Activated CD8-positive, alpha-beta T cell treated with anti-CD3 and anti-CD28 coated beads for 36 hours (primary cell): ENCODE measurements at regions not wholly inside any gene's neighbourhood (a gene's known extent, or its start where the extent isn't known, plus 50 kb on each side); places are given as distances from the start of the nearest gene placed in this dataset.
"Not testable (repeated sequence)": the region's sequence is repeated elsewhere in the genome, so short reads cannot be mapped to it uniquely, and the experiment has no call there.

ENCODE experiments used
- ATAC-seq: fragments of 200-7000 bp; cut with Tn5 transposase; one replicate; pipeline ENCODE4 v1.10.0; 2021; ENCODE audit warnings: mild to moderate bottlenecking, moderate library complexity
- CTCF ChIA-PET: fragments of 350-600 bp; sonication (Branson Sonifier 250); formaldehyde crosslinking; loops from one replicate; lab custom pipeline; 2021; ENCODE audit warnings: antibody characterized with exemption; lab: Charles Lee
- POLR2A ChIA-PET: fragments of 350-600 bp; sonication (Branson Sonifier 250); formaldehyde crosslinking; loops from one replicate; lab custom pipeline; 2021; ENCODE audit warnings: antibody characterized with exemption; lab: Charles Lee
- DNase-seq: peaks from one replicate; pipeline ENCODE4 v3.0.0-alpha.2; 2020
- H3K27ac Mint-ChIP-seq: one replicate; pipeline ENCODE4 v1.8.0; 2021; ENCODE audit warnings: mild to moderate bottlenecking, mixed read lengths
- H3K27me3 Mint-ChIP-seq: one replicate; pipeline ENCODE4 v1.8.0; 2021; ENCODE audit warnings: mixed read lengths
- H3K36me3 Mint-ChIP-seq: one replicate; pipeline ENCODE4 v1.8.0; 2021; ENCODE audit warnings: low read depth, mixed read lengths
- H3K4me1 Mint-ChIP-seq: one replicate; pipeline ENCODE4 v1.8.0; 2021; ENCODE audit warnings: low read depth, mixed read lengths
- H3K4me3 Mint-ChIP-seq: one replicate; pipeline ENCODE4 v1.8.0; 2021; ENCODE audit warnings: mild to moderate bottlenecking, moderate library complexity, mixed read lengths
- H3K9me3 Mint-ChIP-seq: one replicate; pipeline ENCODE4 v1.8.0; 2021; ENCODE audit warnings: mixed read lengths
- CTCF ChIP-seq: fragments of 200-600 bp; IDR thresholded peaks from one replicate; pipeline ENCODE4 v1.8.0; 2022; ENCODE audit warnings: antibody characterized with exemption, mild to moderate bottlenecking
- intact Hi-C: fragments of 100-400 bp; cut with micrococcal nuclease; formaldehyde crosslinking; loops from one replicate; pipeline ENCODE4 v1.10.0; 2022

DNA sequence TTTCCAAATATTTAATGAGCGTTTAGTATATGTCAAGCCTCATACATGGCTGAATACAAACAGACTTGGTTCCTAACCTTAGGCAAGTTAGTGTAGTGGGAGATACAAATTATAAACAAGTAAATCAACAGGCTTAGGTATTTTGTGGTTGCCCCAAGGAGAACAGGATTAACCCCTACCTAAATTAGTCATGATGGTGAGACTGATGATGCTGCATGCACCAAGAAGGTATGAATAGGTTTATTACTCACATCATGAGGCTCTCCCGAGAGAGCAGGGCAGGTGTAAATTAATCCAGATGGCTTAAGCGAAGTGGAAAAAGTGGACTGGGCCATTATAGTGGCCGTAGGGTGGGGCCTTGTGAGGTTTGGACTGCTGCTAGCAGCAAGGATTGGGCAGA, 118.1 kb upstream of the GCFC2 start:
- intact Hi-C loops: no loop called here
- no peak overlapping the region for H3K4me3 Mint-ChIP-seq
- DNase-seq: no peak
- TF ChIP-seq CTCF: no peak
- H3K36me3 Mint-ChIP-seq: no peaks in the 10 kb centered on the region
- no peak for ATAC-seq
- H3K9me3 Mint-ChIP-seq: peaks cover 11% of the 10 kb centered on the region
- POLR2A ChIA-PET: no interaction called here
- H3K4me1 Mint-ChIP-seq: no peaks in the 10 kb centered on the region
- CTCF ChIA-PET: no interaction called here
- no peak overlapping the region for H3K27ac Mint-ChIP-seq
- H3K27me3 Mint-ChIP-seq: no peaks in the 10 kb centered on the region

GRCh38 chr2:75823515-75823914, 112.8 kb upstream of the GCFC2 start:
- ATAC-seq, H3K4me3 Mint-ChIP-seq, H3K27me3 Mint-ChIP-seq, H3K27ac Mint-ChIP-seq, DNase-seq, POLR2A ChIA-PET, H3K4me1 Mint-ChIP-seq, H3K36me3 Mint-ChIP-seq, CTCF ChIA-PET, intact Hi-C loops: not testable (repeated sequence)
- peaks cover 11% of the 10 kb centered on the region for H3K9me3 Mint-ChIP-seq

GRCh38 chr2:75822336-75822735, 111.6 kb upstream of the GCFC2 start:
- CTCF ChIA-PET: no interaction called here
- DNase-seq: no peak
- POLR2A ChIA-PET: no interaction called here
- H3K36me3 Mint-ChIP-seq: no peaks in the 10 kb centered on the region
- H3K4me3 Mint-ChIP-seq: no peak overlapping the region
- ATAC-seq: no peak
- H3K27ac Mint-ChIP-seq: no peak overlapping the region
- no peak for TF ChIP-seq CTCF
- intact Hi-C loops: no loop called here
- peaks cover 11% of the 10 kb centered on the region for H3K9me3 Mint-ChIP-seq
- no peaks in the 10 kb centered on the region for H3K27me3 Mint-ChIP-seq
- no peaks in the 10 kb centered on the region for H3K4me1 Mint-ChIP-seq

DNA sequence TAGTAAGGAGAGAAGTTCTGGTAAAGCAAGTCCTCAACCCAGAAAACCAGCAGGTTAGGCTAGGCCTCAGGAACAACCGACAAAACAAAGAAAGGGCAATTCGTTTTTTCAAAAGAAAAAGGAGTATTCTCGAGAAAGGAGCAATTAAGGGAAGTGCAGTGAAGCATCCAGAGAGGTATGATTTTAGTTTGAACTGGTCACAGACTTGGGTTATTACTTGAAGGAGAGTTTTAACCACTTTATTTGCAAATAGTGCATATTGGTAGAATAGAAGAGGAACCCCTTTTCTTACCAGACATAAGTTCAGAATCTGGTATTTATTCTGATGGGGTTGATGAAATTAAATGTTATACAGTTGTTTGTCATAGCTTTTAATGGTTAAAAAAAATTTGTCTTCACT, 110.0 kb upstream of the GCFC2 start:
- Mint-ChIP-seq H3K9me3 (peaks cover 11% of the 10 kb centered on the region), H3K36me3 (no peaks in the 10 kb centered on the region), H3K4me3 (no peak overlapping the region), H3K4me1 (no peaks in the 10 kb centered on the region), H3K27me3 (no peaks in the 10 kb centered on the region), H3K27ac (no peak overlapping the region)
- ATAC-seq (no peak), DNase-seq (no peak)
- TF ChIP-seq CTCF: no peak
- ChIA-PET CTCF (no interaction called here), POLR2A (no interaction called here)
- intact Hi-C loops: no loop called here

GRCh38 chr2:75810611-75811330, 100.1 kb upstream of the GCFC2 start:
- DNase-seq: no peak
- Mint-ChIP-seq H3K27me3 (no peaks in the 10 kb centered on the region), H3K9me3 (no peaks in the 10 kb centered on the region), H3K4me3 (no peak overlapping the region), H3K27ac (no peak overlapping the region), H3K36me3 (no peaks in the 10 kb centered on the region), H3K4me1 (no peaks in the 10 kb centered on the region)
- intact Hi-C loops: no loop called here
- no peak for TF ChIP-seq CTCF
- ATAC-seq: no peak
- POLR2A ChIA-PET: no interaction called here
- CTCF ChIA-PET: interaction anchor here (1.7 kb wide), 1 partner anchor 17 kb away, joined by 4 read pairs; no protein-coding TSS in a partner anchor
